ENCODE measurements at regions not wholly inside any gene's neighbourhood (a gene's known extent, or its start where the extent isn't known, plus 50 kb on each side); places are given as distances from the start of the nearest gene placed in this dataset.

DNA sequence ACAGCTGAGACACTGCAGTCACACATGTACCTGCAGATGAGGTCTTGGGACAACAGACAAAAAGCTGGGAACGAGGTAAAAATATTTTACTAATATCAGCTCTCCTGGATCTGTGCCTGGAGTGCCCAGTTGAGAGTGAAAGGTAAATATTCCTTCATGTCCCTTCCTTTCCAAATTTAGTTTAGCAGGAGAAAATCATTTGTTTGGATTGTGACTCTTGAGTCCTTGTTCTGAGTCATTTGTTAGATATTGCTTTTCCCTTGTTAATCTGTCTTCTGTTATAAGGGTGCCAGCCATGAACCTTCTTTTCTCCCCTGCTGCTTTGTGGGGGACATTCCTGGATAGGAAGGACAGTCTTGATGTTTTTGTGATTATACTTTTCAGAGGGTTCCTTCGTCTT lies 329.2 kb downstream of the DSC3 start:
- TF ChIP-seq, protein P1, sequence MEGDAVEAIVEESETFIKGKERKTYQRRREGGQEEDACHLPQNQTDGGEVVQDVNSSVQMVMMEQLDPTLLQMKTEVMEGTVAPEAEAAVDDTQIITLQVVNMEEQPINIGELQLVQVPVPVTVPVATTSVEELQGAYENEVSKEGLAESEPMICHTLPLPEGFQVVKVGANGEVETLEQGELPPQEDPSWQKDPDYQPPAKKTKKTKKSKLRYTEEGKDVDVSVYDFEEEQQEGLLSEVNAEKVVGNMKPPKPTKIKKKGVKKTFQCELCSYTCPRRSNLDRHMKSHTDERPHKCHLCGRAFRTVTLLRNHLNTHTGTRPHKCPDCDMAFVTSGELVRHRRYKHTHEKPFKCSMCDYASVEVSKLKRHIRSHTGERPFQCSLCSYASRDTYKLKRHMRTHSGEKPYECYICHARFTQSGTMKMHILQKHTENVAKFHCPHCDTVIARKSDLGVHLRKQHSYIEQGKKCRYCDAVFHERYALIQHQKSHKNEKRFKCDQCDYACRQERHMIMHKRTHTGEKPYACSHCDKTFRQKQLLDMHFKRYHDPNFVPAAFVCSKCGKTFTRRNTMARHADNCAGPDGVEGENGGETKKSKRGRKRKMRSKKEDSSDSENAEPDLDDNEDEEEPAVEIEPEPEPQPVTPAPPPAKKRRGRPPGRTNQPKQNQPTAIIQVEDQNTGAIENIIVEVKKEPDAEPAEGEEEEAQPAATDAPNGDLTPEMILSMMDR (conservative IDR thresholded peaks at IDR 0.05), result no peak
- no peak for TF ChIP-seq ZFX (IDR thresholded peaks at IDR 0.05)

DNA sequence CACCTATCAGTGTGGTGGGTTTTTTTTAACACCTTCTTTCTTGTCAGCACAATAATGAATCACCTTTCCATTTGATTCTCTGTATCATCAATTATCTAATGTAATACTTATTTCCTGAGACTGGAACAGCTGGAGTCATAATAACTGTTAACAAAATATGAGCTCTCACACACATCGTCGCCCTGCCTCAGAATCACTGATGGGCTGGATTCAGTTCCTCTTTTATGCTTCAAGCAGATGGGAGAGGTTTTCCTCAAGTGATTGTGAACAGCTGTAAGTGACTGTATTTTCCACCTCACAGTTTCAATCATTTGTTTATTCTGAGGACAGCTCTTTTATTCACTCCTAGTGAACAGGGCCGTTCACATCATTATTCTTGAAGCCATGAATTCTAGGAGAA lies 330.2 kb downstream of the DSC3 start:
- TF ChIP-seq, protein P1 (conservative IDR thresholded peaks at IDR 0.05), result no peak
- no peak for TF ChIP-seq ZFX (IDR thresholded peaks at IDR 0.05)
- no peak overlapping the region for H3K27ac ChIP-seq

More for the DNA sequence above, 329.2 kb downstream of the DSC3 start:
- no peak overlapping the region for H3K27ac ChIP-seq

GRCh38 chr18:30709595-30709994 lies 332.9 kb downstream of the DSC3 start:
- TF ChIP-seq, protein P1 (conservative IDR thresholded peaks at IDR 0.05), result no peak
- no peak for TF ChIP-seq ZFX (IDR thresholded peaks at IDR 0.05)
- H3K27ac ChIP-seq, result no peak overlapping the region

GRCh38 chr18:30705943-30706342 lies 336.6 kb downstream of the DSC3 start:
- no peak overlapping the region for H3K27ac ChIP-seq
- no peak for TF ChIP-seq ZFX (IDR thresholded peaks at IDR 0.05)
- TF ChIP-seq, protein P1 (conservative IDR thresholded peaks at IDR 0.05), result no peak

GRCh38 chr18:30698571-30698970 lies 344.0 kb downstream of the DSC3 start:
- no peak for TF ChIP-seq ZFX (IDR thresholded peaks at IDR 0.05)
- TF ChIP-seq, protein P1 (conservative IDR thresholded peaks at IDR 0.05), result no peak
- H3K27ac ChIP-seq, result no peak overlapping the region

GRCh38 chr18:30696201-30696600 lies 346.3 kb downstream of the DSC3 start:
- no peak overlapping the region for H3K27ac ChIP-seq
- TF ChIP-seq ZFX (IDR thresholded peaks at IDR 0.05), result no peak
- TF ChIP-seq, protein P1 (conservative IDR thresholded peaks at IDR 0.05), result no peak

- TF ChIP-seq, protein P1 (conservative IDR thresholded peaks at IDR 0.05), result no peak
- TF ChIP-seq ZFX (IDR thresholded peaks at IDR 0.05), result no peak
- H3K27ac ChIP-seq, result no peak overlapping the region
These were observed 347.8 kb downstream of the DSC3 start for GRCh38 chr18:30694773-30695172.
